HAP-1 (cell line): ENCODE measurements at regions not wholly inside any gene's neighbourhood (a gene's known extent, or its start where the extent isn't known, plus 50 kb on each side); places are given as distances from the start of the nearest gene placed in this dataset.
"Not testable (repeated sequence)": the region's sequence is repeated elsewhere in the genome, so short reads cannot be mapped to it uniquely, and the experiment has no call there.

Source experiments
- DNase-seq, 2 experiments: peaks; one replicate each; pipeline ENCODE4 v3.0.0-alpha.2; 2016 to 2020; ENCODE audit warnings: low spot score in 2 of 2
- H3K27me3 ChIP-seq: fragments of 250-450 bp; sonication (Bioruptor Pico); 2 replicates; pipeline ENCODE4 v1.5.1; 2020; ENCODE audit warnings: low read depth, mild to moderate bottlenecking, moderate library complexity
- H3K36me3 ChIP-seq: fragments of 250-450 bp; sonication (Bioruptor Pico); replicated peaks from 2 replicates; pipeline ENCODE4 v1.5.1; 2020; ENCODE audit warnings: mild to moderate bottlenecking
- H3K4me1 ChIP-seq: fragments of 250-450 bp; sonication (Bioruptor Pico); 2 replicates; pipeline ENCODE4 v1.5.1; 2020; ENCODE audit warnings: mild to moderate bottlenecking
- H3K4me3 ChIP-seq: fragments of 250-450 bp; sonication (Bioruptor Pico); 2 replicates; pipeline ENCODE4 v1.5.1; 2020; ENCODE audit warnings: mild to moderate bottlenecking, moderate library complexity
- H3K9me3 ChIP-seq: fragments of 250-450 bp; sonication (Bioruptor Pico); 2 replicates; pipeline ENCODE4 v1.5.1; 2020; ENCODE audit warnings: mild to moderate bottlenecking, moderate library complexity
- in situ Hi-C: fragments of 300-500 bp; cut with MboI; formaldehyde crosslinking; loops from 3 replicates; pipeline ENCODE4 v1.14.3; 2020; ENCODE audit warnings: low sequenced_read_pairs, inconsistent platforms, mixed read lengths

DNA sequence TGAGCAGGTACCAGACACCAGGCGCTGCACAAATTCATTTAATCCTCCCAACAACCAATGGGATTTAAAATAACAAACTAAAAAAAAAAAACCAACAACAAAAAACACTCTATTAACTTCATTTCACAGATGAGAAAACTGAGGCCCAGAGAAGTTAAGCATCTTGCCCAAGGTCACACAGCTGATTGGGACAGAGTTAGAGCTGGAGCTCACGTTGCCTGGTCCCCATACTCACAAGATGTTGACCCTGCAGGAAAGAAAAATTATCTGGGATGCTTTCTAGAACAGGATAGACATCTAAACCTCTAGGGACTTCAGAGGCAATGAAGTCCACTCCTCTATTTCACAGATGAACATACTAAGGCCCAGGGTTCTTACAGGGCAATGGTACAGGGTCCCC lies 175.3 kb downstream of the PSMG1 start:
- H3K36me3 ChIP-seq, result no peaks in the 10 kb centered on the region
- in situ Hi-C loops, result no loop called here
- no peaks in the 10 kb centered on the region for H3K27me3 ChIP-seq

DNA sequence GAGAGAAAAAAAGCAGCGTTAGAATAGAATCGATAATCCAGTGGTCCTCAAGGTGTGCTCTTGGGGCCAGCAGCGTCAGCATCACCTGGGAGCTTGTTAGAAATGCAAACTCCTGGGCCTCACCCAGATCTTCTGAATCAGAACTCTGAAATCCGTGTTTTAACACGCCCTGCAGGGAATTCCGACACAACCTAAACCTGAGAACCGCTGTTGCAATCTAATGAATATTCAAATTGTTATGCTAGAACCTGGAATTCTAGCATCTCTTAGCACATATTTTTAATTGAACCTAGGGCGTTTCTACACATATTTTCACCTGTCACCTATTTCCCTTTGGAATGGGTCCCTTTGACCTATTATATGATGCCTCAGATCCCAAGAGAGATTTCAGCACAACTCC lies 175.7 kb downstream of the PSMG1 start:
- no peaks in the 10 kb centered on the region for H3K4me1 ChIP-seq
- no peak for DNase-seq
- H3K4me3 ChIP-seq, result no peak overlapping the region
- H3K9me3 ChIP-seq, result no peaks in the 10 kb centered on the region
- H3K27me3 ChIP-seq, result no peaks in the 10 kb centered on the region
- in situ Hi-C loops, result no loop called here
- no peaks in the 10 kb centered on the region for H3K36me3 ChIP-seq

More for the DNA sequence above, 175.3 kb downstream of the PSMG1 start:
- no peak for DNase-seq
- no peaks in the 10 kb centered on the region for H3K9me3 ChIP-seq
- H3K4me3 ChIP-seq, result no peak overlapping the region
- H3K4me1 ChIP-seq, result no peaks in the 10 kb centered on the region

DNA sequence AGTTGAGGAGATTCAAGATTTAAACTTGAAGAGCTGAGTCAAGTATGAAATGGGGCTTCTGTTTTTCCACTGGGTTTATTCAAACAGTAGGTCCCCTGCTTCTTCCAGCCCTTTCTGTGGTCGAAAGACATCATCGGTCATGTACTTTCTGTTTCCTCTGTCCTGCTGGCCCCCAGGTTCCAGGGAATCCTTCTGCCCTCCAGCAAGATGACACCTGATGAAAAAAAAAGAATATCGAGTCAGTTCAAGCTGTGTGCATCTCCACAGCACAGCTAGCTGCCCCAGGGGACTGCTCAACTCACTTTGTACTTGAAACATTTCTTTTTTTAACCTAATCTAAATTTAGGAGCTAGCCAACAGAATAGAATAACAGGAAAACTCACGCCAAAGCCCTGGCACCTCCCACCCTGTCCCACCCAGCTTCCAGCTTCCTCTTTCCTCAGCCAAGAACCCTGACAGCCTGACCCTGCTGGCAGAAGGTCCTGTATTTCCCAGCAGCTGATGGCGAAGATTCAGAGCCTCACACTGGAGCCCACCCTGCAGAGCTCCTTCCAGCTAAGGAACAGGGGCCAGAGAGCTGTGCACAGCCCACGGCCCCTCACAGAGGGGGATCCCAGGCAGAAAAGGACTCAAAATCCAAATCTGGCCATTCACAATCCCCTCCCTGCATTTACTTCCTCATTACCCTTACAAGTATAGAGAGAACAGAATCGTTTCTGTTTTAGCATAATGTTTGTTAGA lies 176.5 kb downstream of the PSMG1 start:
- in situ Hi-C loops, result no loop called here
- no peaks in the 10 kb centered on the region for H3K36me3 ChIP-seq
- no peaks in the 10 kb centered on the region for H3K9me3 ChIP-seq
- H3K4me3 ChIP-seq, result no peak overlapping the region
- no peaks in the 10 kb centered on the region for H3K4me1 ChIP-seq
- no peak for DNase-seq
- H3K27me3 ChIP-seq, result no peaks in the 10 kb centered on the region

DNA sequence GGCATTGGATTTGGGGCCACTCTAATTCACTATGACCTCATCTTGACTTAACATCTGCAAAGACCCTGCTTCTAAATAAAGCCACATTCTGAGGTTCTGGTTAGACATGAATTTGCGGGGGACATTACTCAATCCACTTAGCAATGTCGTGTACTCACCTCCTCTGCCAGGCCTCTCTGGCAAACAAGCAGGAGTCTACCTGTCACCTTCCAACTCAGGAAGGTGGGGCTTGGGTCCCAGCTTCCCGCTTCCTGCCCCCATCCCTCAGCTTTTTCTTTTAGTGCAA lies 177.8 kb downstream of the PSMG1 start:
- in situ Hi-C loops, result no loop called here
- H3K36me3 ChIP-seq, result no peaks in the 10 kb centered on the region
- no peak for DNase-seq
- H3K4me3 ChIP-seq, result no peak overlapping the region
- H3K9me3 ChIP-seq, result no peaks in the 10 kb centered on the region
- H3K27me3 ChIP-seq, result no peaks in the 10 kb centered on the region
- no peaks in the 10 kb centered on the region for H3K4me1 ChIP-seq

DNA sequence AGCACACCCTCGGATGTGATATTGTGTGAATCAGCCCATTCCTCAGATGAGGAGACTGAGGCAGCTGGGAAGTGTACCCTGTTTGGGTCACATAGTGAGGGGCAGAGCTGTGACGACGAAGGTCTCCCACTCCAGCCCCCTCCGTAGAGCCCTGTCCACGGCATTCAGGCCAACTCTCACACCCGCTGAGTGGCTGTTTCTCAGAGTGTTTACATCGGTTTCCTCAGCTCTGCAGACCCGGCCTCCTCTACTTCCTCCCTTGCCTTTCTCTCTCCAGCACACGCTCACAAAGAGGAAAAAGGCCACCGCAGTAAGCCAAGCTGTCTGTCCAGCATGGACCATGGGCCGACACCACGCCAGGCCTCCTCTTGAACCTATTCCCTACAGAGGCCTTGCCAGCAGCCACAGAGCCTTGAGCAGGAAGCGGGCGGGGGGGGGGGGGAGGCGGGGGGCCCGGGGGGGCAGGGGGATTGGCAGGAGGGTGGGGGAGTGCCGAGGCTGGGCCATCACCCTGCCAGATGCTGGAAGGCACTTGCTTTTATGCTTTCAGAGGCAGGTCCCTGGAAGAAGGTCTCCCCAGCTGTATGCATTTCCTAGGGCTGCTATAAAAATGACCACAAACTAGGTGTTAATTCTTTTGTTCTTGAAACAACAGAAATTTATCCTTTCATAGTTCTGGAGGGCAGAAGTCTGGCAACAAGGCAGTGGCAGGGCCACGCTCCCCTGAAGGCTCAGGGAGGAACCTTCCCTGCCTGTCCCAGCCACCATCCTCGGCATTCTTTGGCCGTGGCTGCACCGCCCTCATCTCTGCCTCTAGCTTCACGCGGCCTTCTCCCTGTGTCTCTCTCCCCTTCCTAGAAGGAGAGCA lies 178.4 kb downstream of the PSMG1 start:
- DNase-seq, result no peak
- Histone ChIP-seq H3K27me3 (no peaks in the 10 kb centered on the region), H3K4me1 (no peaks in the 10 kb centered on the region), H3K36me3 (no peaks in the 10 kb centered on the region), H3K9me3 (no peaks in the 10 kb centered on the region), H3K4me3 (no peak overlapping the region)
- in situ Hi-C loops, result no loop called here

DNA sequence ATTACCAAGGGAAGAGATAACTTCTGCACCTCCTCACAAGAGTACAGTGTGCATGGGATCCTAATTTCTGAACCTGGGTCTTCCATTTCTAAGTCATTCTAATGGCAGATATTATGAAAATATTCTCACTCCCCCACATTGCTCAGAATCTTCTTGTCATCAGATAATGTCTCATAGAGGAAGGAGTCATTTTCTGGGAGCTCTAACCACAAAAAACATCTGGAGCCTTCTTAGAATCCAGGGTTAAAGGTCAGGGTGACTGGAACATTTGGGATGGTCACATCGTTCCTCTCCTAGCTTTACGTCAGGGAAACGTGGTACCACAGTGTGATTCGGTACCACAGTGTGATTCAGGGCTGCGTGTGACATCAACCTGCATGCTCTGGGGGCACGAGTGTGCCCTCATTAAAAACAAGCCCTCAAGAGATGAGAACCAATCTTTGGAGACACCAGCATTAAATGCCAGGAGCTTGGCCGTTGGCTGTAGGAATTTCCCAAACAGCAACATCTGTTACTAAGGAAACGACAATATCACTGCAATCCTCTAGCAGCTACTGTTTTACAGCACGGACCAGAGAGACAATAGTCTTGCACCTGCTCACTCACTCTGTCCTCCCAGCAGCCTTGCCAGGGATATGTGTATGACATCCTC lies 179.1 kb downstream of the PSMG1 start:
- no peaks in the 10 kb centered on the region for H3K9me3 ChIP-seq
- DNase-seq, result no peak
- no peaks in the 10 kb centered on the region for H3K4me1 ChIP-seq
- in situ Hi-C loops, result no loop called here
- H3K4me3 ChIP-seq, result no peak overlapping the region
- no peaks in the 10 kb centered on the region for H3K27me3 ChIP-seq
- H3K36me3 ChIP-seq, result no peaks in the 10 kb centered on the region

DNA sequence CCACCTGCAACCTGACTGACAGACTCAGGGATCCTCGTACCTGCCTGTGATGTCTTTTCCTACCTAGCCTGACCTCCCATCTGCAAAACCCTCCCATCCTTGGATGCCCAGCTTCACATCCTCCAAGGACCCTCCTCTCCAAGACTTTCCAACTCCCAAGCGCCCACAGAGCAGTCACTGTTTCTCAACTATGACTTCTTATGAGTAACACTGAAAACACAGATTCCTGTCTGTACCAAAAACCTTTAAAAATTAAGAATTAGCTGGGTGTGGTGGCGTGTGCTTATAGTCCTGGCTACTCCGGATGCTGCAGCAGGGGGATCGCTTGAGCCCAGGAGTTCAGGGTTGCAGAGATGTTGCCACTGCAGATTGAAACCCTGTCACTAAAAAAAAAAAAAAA lies 181.9 kb downstream of the PSMG1 start:
- H3K36me3 ChIP-seq, result no peaks in the 10 kb centered on the region
- H3K9me3 ChIP-seq, result no peaks in the 10 kb centered on the region
- H3K4me1 ChIP-seq, result no peaks in the 10 kb centered on the region
- H3K4me3 ChIP-seq, result no peak overlapping the region
- H3K27me3 ChIP-seq, result no peaks in the 10 kb centered on the region
- no peak for DNase-seq
- in situ Hi-C loops, result no loop called here

DNA sequence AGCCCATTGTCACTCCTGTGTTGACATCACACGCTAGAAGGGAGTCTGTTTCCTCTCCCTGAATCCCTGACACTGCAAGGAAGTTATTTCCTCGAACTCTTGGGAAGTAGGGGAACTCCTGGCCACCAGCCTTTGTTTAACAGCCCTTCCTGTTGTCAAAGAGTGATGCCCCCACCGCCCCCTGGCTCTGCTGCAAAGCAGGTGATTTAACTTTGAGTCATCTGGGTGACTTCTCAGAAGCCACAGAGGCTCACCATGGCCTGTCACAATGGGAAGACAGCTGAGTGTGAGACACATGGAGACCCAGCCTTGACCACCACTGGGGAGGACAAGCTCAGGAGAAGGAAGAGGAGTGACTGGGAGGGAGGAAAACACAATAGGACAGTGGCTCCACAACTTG lies 182.8 kb downstream of the PSMG1 start:
- H3K4me3 ChIP-seq, result no peak overlapping the region
- no peak for DNase-seq
- H3K27me3 ChIP-seq, result no peaks in the 10 kb centered on the region
- in situ Hi-C loops, result no loop called here
- H3K4me1 ChIP-seq, result no peaks in the 10 kb centered on the region
- no peaks in the 10 kb centered on the region for H3K9me3 ChIP-seq
- H3K36me3 ChIP-seq, result no peaks in the 10 kb centered on the region

DNA sequence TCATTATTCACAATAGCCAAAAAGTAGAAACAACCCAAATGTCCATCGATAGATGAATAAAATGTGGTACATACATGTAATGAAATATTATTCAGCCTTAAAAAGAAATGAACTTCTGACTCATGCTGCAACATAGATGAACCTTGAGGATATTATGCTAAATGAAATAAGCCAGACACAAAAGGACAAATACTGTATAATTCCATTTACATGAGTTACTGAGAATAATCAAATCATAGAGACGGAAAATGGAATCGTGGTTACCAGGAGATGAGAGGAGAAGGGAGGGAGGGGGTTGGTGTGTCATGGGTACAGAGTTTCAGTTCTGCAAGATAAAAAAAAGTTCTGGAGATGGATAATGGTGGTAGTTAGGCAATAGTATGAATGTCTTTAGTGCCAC lies 184.1 kb downstream of the PSMG1 start:
- no peak overlapping the region for H3K4me3 ChIP-seq
- no peaks in the 10 kb centered on the region for H3K9me3 ChIP-seq
- no peaks in the 10 kb centered on the region for H3K27me3 ChIP-seq
- no peaks in the 10 kb centered on the region for H3K36me3 ChIP-seq
- DNase-seq, result no peak
- H3K4me1 ChIP-seq, result no peaks in the 10 kb centered on the region
- in situ Hi-C loops, result no loop called here

DNA sequence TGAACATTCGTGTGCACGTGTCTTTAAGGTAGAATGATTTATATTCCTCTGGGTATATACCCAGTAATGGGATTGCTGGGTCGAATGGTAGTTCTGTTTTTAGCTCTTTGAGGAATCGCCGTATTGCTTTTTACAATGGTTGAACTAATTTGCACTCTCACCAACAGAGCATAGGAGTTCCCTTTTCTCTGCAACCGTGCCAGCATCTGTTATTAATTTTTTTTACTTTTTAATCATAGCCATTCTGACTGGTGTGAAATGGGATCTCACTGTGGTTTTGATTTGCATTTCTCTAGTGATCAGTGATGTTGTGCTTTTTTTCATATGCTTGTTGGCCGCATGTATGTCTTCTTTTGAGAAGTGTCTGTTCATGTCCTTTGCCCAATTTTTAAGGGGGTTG lies 185.0 kb downstream of the PSMG1 start:
- in situ Hi-C loops, DNase-seq, H3K9me3 ChIP-seq, H3K36me3 ChIP-seq, H3K4me3 ChIP-seq, H3K4me1 ChIP-seq, H3K27me3 ChIP-seq: not testable (repeated sequence)

DNA sequence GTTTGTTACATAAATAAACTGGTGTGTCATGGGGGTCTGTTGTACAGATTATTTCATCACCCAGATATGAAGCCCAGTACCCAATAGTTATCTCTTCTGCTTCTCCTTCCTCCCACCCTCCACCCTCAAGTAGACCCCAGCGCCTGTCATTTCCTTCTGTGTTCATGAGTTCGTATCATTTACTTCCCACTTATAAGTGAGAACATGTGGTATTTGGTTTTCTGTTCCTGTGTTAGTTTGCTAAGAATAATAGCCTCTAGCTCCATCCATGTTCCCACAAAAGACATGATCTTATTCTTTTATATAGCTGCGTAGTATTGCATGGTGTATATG lies 185.4 kb downstream of the PSMG1 start:
- H3K36me3 ChIP-seq, in situ Hi-C loops, H3K4me1 ChIP-seq, H3K27me3 ChIP-seq, H3K4me3 ChIP-seq, DNase-seq, H3K9me3 ChIP-seq: not testable (repeated sequence)

DNA sequence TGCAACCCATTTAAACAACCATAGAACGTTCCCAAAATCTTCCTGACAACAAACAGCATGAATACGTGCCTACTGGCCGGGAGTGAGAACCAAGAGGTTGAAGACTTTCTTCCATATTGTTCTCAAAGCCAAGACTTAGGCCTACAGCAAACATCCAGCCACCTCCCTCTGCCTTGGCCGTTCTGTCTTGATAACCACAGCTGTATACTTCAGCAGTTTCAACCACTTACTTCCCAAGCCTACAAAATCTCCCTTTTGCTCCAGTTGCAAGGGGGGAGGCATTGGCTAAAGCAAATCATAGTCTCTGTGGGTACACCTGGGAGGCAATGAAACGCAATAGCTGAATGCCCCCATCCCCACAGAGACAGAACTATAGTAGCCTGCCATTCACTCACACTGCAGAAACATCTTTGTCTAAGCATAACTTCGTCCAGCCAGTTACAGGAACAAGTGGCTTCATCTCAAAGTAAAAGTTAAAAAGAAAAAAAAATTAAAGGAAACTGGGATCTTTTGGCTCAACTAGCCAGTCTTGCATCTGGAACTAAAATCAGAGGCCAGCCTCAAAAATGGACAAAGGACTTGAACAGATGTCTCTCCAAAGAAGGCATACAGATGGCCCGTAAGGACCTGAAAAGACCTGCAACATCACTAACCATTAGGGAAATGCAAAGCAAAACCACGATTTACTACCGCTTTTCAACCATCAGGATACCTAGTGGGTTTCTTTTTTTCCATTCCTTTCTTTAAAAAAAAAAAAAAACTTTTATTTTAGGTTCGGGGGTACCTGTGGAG lies 186.0 kb downstream of the PSMG1 start:
- Histone ChIP-seq H3K9me3 (no peaks in the 10 kb centered on the region), H3K27me3 (no peaks in the 10 kb centered on the region), H3K36me3 (no peaks in the 10 kb centered on the region), H3K4me1 (no peaks in the 10 kb centered on the region), H3K4me3 (no peak overlapping the region)
- in situ Hi-C loops, result no loop called here
- no peak for DNase-seq

DNA sequence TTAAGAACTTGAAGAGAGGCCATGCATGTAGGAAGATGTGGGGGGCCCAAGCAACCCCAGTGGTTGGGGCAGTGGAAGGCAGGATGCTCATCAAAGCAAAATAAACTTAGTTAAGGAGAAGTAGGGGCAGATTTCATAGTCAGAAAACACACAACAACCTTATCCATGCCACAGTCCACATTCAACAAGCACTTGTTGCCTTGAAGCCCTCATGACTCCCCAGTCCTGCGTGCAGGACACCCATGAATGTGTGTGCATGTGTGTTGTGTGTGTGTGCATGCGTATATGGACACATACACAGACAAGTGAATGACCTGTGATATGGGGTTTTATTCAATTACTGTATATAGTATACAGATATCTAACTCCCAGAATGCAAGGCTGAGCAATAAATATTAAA lies 186.9 kb downstream of the PSMG1 start:
- Histone ChIP-seq H3K9me3 (no peaks in the 10 kb centered on the region), H3K4me1 (no peaks in the 10 kb centered on the region), H3K36me3 (no peaks in the 10 kb centered on the region), H3K27me3 (no peaks in the 10 kb centered on the region), H3K4me3 (no peak overlapping the region)
- DNase-seq, result no peak
- in situ Hi-C loops, result no loop called here

DNA sequence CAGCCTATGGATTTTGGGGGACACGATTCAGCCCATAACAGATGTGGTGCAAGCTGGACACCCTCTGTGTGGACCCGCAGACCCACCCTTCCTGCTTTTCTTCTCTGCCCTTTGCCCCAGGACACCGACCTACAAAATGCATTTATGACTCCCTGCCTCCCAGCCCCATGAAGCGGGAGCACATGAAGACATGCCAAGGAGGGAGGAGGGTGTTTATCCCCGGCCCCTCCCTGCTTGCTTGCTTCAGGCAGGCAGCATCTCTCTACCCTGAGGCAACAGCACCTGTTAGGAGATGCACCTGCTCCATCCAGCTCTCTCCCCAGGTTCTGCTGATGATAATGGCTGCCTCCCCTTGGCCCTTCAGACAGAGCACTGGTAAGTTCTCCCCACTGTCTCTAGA lies 187.5 kb downstream of the PSMG1 start:
- Histone ChIP-seq H3K36me3 (no peaks in the 10 kb centered on the region), H3K27me3 (no peaks in the 10 kb centered on the region), H3K4me3 (no peak overlapping the region), H3K4me1 (no peaks in the 10 kb centered on the region), H3K9me3 (no peaks in the 10 kb centered on the region)
- in situ Hi-C loops, result no loop called here
- no peak for DNase-seq
